Activated CD4-positive, alpha-beta T cell treated with anti-CD3 and anti-CD28 coated beads, Interleukin-2, Interleukin-6, amounts not matched to agents 100 ng/mL and 50 ng/mL, durations not matched to agents 16 hours and 8 hours (primary cell): ENCODE measurements at regions not wholly inside any gene's neighbourhood (a gene's known extent, or its start where the extent isn't known, plus 50 kb on each side); places are given as distances from the start of the nearest gene placed in this dataset.
A peak's percentile ranks its signal among the peaks of the same experiment; 100 is the strongest.

Experiments used
- DNase-seq: peaks from one replicate; pipeline ENCODE4 v3.0.0-alpha.2; 2020

DNA sequence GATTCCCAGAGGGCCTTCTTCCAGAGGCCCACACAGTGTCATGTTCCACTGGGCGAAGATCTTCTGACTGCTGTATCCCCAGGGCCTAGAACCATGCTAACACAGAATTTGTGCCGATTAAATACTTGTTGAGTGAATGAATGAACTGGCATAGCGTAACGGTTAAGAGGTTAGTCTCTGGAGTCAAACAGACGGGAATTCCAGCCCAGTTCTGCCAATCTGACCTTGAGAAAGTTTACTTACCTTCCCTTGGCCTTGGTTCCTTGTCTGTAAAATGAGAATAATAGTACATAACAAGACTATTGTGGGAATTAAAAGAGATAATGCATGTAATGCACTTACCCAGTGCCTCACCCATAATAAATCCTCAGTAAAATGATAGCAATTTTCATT, 58.3 kb upstream of the PLAC1 start:
- DNase-seq, result no peak

DNA sequence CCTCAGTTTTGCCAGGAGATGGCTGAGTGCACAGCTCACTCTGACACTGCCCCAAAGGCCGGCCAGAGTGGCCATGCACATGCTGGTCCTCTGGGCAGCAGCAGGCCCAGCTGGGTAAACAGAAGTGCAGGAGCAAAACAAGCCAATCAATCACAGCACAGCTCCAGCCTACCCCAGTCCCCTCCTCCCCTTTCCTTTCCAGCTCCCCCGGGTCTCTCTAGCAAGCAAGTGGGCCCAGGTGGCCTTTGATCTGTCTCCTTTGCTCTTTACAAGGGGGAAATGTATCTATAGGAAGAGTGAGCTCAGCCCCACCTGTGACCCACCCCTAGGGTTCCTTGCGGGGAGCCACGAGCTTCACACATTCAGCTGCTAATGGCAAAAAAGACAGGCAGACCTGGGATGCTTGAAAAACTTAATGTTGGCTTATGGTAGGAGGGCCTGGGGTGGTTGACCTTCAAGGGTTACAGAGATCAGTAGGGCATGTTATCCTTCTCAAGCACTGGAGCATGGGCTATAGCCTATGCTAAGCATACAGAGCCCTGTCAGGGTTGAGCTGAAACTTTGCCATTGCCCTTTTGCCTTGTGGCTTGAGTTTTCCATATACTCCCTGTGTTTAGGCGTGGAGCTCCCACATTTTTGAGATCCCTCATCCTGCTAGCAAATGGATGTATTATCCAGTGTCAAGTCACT, 57.8 kb upstream of the PLAC1 start:
- DNase-seq, result no peak

DNA sequence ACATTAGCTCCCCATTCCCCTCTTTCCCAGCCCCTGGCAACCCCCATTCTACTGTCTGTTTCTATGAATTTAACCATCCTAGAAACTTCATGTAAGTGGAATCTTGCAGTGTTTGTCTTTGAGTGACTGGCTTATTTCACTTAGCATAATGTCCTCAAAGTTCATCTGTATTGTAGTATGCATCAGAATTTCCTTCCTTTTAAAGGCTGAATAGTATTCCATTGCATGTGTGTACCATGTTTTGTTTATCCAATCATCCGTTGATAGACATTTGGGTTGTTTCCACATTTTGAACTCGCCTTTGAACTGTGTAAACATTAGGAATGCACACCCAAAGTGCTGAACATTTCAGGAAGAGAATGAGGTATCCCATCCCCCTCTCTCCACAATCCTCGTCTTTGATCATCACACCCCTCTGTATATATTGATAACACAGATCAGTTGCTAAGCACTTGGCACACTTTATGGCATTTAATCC, 56.4 kb upstream of the PLAC1 start:
- no peak for DNase-seq

DNA sequence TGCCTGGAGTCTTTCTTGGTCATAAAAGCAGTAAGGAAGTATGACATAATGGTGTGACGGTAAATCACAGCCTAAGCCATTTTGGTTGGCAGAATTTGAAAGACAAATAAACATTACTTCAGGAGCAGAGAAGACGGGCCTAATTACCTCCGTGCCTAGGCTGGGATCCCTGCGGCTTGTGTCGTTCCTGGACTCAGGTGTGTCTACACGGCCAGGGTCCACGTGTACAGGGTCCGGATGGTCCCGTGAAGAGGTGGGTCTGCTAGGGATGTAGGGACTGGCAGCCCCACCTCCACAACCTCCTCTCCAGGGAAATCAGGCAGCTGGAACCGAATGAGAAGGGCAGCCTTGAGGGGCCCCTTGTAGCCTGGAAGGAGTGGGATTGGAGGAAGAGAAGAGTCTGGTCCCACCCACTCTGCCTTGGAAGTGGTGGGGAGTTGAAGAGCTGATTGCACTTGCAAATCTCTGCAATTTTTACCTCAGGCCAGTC, 55.4 kb upstream of the PLAC1 start:
- DNase-seq, result no peak

DNA sequence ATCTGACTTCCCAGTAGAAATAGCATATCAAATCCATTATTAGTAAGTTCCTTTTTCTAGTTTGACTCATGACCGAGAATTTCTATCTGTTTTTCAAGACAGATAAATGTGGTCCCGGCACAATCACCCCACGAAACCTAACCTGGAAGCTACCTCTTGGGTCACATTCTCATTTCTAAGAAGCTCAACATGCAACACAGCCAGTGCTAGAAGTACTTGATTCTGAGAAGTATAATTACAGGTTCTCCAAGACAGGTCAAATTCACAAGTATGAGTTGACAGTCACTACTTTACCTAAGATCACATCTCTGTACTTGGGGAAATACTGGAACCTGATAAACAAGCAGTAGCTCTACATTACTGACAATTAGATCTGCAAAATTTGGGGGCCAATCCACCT, 54.0 kb upstream of the PLAC1 start:
- peak; percentile 21 for DNase-seq

DNA sequence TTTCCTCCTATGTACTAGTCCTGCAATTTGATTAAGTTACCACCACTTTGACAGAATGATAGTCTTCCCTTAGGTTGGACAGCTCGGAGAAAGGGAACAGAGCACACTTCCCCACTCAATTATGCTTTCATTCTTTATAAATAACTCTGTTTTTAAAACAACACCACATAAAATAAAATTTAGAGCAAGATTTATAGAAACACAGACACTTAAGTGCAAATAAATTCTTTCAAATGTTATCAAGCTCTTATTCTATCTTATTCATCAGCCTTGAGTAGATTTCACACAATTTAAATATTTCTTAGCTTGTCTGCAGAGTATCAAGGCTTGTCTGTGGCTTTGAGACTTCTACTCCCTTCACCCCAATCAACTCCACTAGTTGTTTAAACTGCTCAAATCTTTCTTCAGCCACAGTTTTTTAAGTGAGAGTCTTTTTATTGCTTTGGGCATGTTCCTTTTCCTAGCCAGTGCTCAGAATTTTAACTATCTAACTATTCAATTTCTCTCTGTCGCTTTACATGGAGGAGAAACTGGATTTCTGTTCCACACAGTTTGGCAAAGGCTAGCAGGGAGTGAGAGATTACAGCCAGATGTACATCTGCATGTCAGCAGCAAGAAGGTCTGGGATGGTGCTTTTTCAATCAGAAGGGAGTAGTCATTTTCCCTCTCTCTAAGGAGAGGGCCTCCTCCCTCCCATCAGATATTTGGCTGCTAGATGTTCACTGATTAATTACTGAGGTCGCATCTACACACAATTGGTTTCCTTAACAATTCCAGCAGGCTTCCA, 53.1 kb upstream of the PLAC1 start:
- no peak for DNase-seq
